ENCODE measurements at regions not wholly inside any gene's neighbourhood (a gene's known extent, or its start where the extent isn't known, plus 50 kb on each side); places are given as distances from the start of the nearest gene placed in this dataset.
"Not testable (repeated sequence)": the region's sequence is repeated elsewhere in the genome, so short reads cannot be mapped to it uniquely, and the experiment has no call there.

- Histone ChIP-seq H3K27me3 (no peaks in the 10 kb centered on the region), H3K4me1 (no peaks in the 10 kb centered on the region), H3K9me3 (peaks cover 0 to 27% (median 0%) of the 10 kb centered on the region in 11 donors), H3K27ac (no peak overlapping the region), H3K36me3 (no peaks in the 10 kb centered on the region), H3K4me3 (no peak overlapping the region)
- intact Hi-C loops (cut with DNase I), result loop anchor here in 1 of 10 donors (10.0 kb wide), 1 partner anchor 58 kb away; no protein-coding TSS in a partner anchor
- TF ChIP-seq CTCF (IDR thresholded peaks at IDR 0.05), result no peak
- WGBS, 2 donors, result 32 to 44% methylated on average over 2 of the region's 2 CpGs
- DNase-seq (no peak), ATAC-seq (no peak)
Observed at GRCh38 chr9:31916591-31917241, 467.7 kb upstream of the ACO1 start.

DNA sequence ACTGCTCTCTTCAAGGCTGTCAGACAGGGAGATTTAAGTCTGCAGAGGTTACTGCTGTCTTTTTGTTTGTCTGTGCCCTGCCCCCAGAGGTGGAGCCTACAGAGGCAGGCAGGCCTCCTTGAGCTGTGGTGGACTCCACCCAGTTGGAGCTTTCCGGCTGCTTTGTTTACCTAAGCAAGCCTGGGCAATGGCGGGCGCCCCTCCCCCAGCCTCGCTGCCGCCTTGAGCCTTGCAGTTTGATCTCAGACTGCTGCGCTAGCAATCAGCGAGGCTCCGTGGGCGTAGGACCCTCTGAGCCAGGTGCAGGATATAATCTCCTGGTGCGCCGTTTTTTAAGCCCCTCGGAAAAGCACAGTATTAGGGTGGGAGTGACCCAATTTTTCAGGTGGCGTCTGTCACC, 446.7 kb upstream of the ACO1 start:
- ATAC-seq, H3K27me3 ChIP-seq: not testable (repeated sequence)

DNA sequence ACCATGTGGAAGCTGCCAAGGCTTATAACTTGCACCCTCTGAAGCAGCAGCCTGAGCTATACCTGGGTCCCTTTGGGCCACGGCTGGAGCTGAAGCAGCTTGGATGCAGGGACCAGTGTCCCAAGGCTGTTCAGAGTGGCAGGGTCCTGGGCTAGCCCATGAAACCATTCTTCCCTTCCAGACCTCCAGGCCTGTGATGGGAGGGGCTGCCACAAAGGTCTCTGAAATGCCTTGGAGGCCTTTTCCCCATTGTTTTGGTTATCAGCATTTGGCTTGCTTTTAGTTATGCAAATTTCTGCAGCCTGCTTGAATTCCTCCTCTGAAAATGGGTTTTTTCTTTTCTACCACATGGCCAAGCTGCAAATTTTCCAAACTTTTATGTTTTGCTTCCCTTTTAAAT, 433.7 kb upstream of the ACO1 start:
- no peak for ATAC-seq
- intact Hi-C loops (cut with DNase I), result no loop called here
- H3K36me3 ChIP-seq, result no peaks in the 10 kb centered on the region
- no peak overlapping the region for H3K27ac ChIP-seq
- H3K4me1 ChIP-seq, result no peaks in the 10 kb centered on the region
- no peaks in the 10 kb centered on the region for H3K27me3 ChIP-seq
- no peak for TF ChIP-seq CTCF (IDR thresholded peaks at IDR 0.05)
- WGBS, 2 donors, result 50 to 60% methylated on average over 1 of the region's 1 CpG
- H3K4me3 ChIP-seq, result no peak overlapping the region
- peaks cover 0 to 34% (median 3%) of the 10 kb centered on the region in 11 donors for H3K9me3 ChIP-seq
- no peak for DNase-seq

More for the DNA sequence above, 446.7 kb upstream of the ACO1 start:
- H3K4me1 ChIP-seq; H3K4me3 ChIP-seq; DNase-seq; intact Hi-C loops (cut with DNase I); H3K27ac ChIP-seq; H3K9me3 ChIP-seq; H3K36me3 ChIP-seq: not testable (repeated sequence)
- WGBS, 2 donors, result 90 to 93% methylated on average over 12 to 13 of the region's 13 CpGs

DNA sequence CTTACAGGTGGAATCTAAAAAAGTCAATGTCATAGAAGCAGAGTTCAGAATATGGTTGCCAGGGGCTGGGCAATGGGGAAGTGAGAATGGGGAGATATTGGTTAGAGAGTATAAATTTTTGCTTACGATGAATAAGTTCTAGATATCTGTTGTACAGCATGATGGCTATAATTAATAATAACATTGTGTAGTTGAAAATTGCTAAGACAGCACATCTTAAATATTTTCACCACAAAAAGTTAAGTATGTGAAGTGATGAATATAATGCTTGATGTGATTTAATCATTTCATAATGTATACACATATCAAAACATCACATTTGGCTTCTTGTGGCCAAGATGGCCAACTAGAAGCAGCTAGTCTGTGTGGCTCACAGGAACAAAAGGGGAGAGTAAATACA, 425.9 kb upstream of the ACO1 start:
- WGBS, 2 donors, result 48 to 82% methylated on average over 1 of the region's 1 CpG

More for the DNA sequence above, 425.9 kb upstream of the ACO1 start:
- H3K27me3 ChIP-seq, result no peaks in the 10 kb centered on the region
- H3K27ac ChIP-seq, result no peak overlapping the region
- H3K9me3 ChIP-seq, result peaks cover 0 to 90% (median 18%) of the 10 kb centered on the region in 11 donors
- H3K4me3 ChIP-seq, result no peak overlapping the region
- no peak for ATAC-seq
- no peaks in the 10 kb centered on the region for H3K4me1 ChIP-seq
- no peak for TF ChIP-seq CTCF (IDR thresholded peaks at IDR 0.05)
- DNase-seq, result no peak
- no peaks in the 10 kb centered on the region for H3K36me3 ChIP-seq
- intact Hi-C loops (cut with DNase I), result no loop called here
